AG04449 (cell line): ENCODE measurements at regions not wholly inside any gene's neighbourhood (a gene's known extent, or its start where the extent isn't known, plus 50 kb on each side); places are given as distances from the start of the nearest gene placed in this dataset.

Source experiments
- CTCF ChIA-PET: fragments of 350-600 bp; formaldehyde crosslinking; extraction: SDS; loops from one replicate; lab custom pipeline; 2021; ENCODE audit warnings: antibody characterized with exemption; lab: Yijun Ruan, JAX
- POLR2A ChIA-PET: fragments of 400-600, 350-600 bp; formaldehyde crosslinking; extraction: SDS; loops from one replicate; lab custom pipeline; 2020; ENCODE audit warnings: antibody characterized with exemption, inconsistent platforms; lab: Yijun Ruan, JAX
- DNase-seq: peaks from one replicate; pipeline ENCODE4 v3.0.0-alpha.2; 2010; ENCODE audit warnings: low read depth, low spot score
- H3K4me3 ChIP-seq: 2 replicates; pipeline ENCODE4 v1.5.1; 2011; ENCODE audit warnings: low read depth, mild to moderate bottlenecking, control low read depth, low read length
- TF ChIP-seq, protein P1 (sequence below): IDR thresholded peaks from one replicate; pipeline ENCODE4 v1.5.1; 2011; ENCODE audit warnings: mild to moderate bottlenecking, moderate library complexity, low read length, control low read depth, inconsistent platforms; ENCODE audit not compliant: insufficient read depth; ENCODE audit errors: missing control alignments

- CTCF ChIA-PET, result no interaction called here
- DNase-seq, result no peak
- TF ChIP-seq, protein P1, sequence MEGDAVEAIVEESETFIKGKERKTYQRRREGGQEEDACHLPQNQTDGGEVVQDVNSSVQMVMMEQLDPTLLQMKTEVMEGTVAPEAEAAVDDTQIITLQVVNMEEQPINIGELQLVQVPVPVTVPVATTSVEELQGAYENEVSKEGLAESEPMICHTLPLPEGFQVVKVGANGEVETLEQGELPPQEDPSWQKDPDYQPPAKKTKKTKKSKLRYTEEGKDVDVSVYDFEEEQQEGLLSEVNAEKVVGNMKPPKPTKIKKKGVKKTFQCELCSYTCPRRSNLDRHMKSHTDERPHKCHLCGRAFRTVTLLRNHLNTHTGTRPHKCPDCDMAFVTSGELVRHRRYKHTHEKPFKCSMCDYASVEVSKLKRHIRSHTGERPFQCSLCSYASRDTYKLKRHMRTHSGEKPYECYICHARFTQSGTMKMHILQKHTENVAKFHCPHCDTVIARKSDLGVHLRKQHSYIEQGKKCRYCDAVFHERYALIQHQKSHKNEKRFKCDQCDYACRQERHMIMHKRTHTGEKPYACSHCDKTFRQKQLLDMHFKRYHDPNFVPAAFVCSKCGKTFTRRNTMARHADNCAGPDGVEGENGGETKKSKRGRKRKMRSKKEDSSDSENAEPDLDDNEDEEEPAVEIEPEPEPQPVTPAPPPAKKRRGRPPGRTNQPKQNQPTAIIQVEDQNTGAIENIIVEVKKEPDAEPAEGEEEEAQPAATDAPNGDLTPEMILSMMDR, result no peak
Measured at GRCh38 chr2:56969513-56969912, 785.7 kb downstream of the CCDC85A start.

GRCh38 chr2:56971383-56971974 lies 787.7 kb downstream of the CCDC85A start:
- TF ChIP-seq, protein P1, result no peak
- no peak overlapping the region for H3K4me3 ChIP-seq
- no peak for DNase-seq
- CTCF ChIA-PET, result no interaction called here
- POLR2A ChIA-PET, result no interaction called here

More at GRCh38 chr2:56969513-56969912, 785.7 kb downstream of the CCDC85A start:
- POLR2A ChIA-PET, result no interaction called here
- H3K4me3 ChIP-seq, result no peak overlapping the region

GRCh38 chr2:56981554-56981953 lies 797.8 kb downstream of the CCDC85A start:
- peak; percentile 54 for DNase-seq
- TF ChIP-seq, protein P1, result no peak
- H3K4me3 ChIP-seq, result no peak overlapping the region
- POLR2A ChIA-PET, result no interaction called here
- CTCF ChIA-PET, result interaction anchor here (0.9 kb wide), 1 partner anchor 87 kb away, joined by 3 read pairs; no protein-coding TSS in a partner anchor

GRCh38 chr2:56985609-56986008 lies 801.8 kb downstream of the CCDC85A start:
- H3K4me3 ChIP-seq, result no peak overlapping the region
- DNase-seq, result no peak
- ChIA-PET POLR2A (no interaction called here), CTCF (no interaction called here)
- TF ChIP-seq, protein P1, result no peak

DNA sequence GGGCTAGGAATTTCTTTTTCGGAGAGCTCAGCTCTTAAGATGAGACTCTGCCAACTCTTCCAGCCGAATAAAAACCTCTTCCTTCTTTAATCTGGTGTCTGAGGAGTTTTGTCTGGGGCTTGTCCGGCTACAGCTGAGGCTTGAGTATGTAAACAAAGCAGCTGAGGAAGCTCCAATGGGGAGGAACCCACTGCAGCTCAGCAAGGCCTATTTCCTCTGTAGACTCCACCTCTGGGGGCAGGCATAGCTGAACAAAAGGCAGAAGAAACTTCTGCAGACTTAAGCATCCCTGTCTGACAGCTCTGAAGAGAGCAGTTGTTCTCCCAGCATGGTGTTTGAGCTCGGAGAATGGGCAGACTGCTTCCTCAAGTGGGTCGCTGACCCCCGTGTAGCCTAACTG lies 838.7 kb downstream of the CCDC85A start:
- TF ChIP-seq, protein P1, result no peak
- no peak overlapping the region for H3K4me3 ChIP-seq
- ChIA-PET CTCF (interaction anchor here (1.2 to 1.3 kb wide), 2 partner anchors 839 to 845 kb away, joined by 3 to 7 read pairs; partner anchors contain the start of gene CCDC85A), POLR2A (interaction anchor here (0.7 kb wide), 1 partner anchor 23 kb away, joined by 4 read pairs; no protein-coding TSS in a partner anchor)
- DNase-seq, result no peak

- ChIA-PET CTCF (no interaction called here), POLR2A (interaction anchor here (0.6 kb wide), 1 partner anchor 23 kb away, joined by 4 read pairs; no protein-coding TSS in a partner anchor)
- TF ChIP-seq, protein P1, result no peak
- no peak for DNase-seq
- no peak overlapping the region for H3K4me3 ChIP-seq
Measured at GRCh38 chr2:57044931-57045635, 861.3 kb downstream of the CCDC85A start.
